GM18951 (cell line): ENCODE measurements at regions not wholly inside any gene's neighbourhood (a gene's known extent, or its start where the extent isn't known, plus 50 kb on each side); places are given as distances from the start of the nearest gene placed in this dataset.

ENCODE experiments used
- POLR2A ChIP-seq: IDR thresholded peaks from 4 replicates; pipeline ENCODE4 v1.6.1; 2011; ENCODE audit warnings: mild to moderate bottlenecking; ENCODE audit not compliant: insufficient read length, insufficient read depth; ENCODE audit errors: extremely low read depth
- in situ Hi-C: fragments of 300-500 bp; cut with MboI; formaldehyde crosslinking; loops from one replicate; pipeline ENCODE4 v1.12.0; 2022; ENCODE audit warnings: low sequenced_read_pairs, mixed read lengths, inconsistent platforms; ENCODE audit not compliant: unreplicated experiment

DNA sequence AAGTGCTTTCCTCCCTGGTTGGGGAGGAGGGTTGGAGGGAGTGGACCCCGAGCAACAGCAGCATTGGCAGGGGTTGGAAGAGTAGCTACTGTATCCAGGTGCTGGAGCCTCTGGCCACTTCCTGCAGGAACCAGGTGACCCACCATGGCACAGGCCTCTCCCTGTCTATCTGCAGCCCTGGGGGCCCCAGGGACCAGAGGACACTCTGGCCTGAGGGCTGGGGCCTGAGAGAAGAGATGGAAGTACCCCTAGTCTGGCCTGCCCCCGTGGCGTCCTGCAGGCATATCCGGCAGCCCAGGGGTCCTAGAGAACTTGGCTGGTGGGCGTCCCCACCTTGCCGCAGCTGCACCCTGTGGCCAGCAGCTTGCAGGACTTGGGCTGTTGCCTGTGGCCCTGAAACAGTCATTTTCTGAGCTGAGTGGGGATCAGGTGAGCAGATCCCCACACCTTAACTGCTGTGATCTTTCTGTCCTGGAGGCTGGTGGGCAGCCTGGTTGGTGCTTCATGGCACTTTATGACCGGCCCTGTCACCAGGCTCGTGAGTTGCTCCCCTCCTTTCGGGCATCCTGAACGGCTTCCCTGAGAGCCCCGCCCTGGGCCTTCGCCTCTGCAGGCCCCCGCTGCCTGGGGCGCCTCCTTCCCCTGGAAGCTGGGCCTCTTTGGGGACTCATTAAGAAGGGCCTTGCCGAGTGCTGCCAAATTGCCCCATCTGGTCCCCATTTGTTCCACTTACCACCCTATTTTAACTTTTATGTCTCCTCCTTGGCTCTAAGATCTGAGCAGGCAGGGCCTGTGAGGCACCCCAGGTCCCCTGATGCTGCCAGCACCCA is 298.6 kb downstream of the SEC14L1 start:
- in situ Hi-C loops = no loop called here
- TF ChIP-seq POLR2A = peak; percentile 38

DNA sequence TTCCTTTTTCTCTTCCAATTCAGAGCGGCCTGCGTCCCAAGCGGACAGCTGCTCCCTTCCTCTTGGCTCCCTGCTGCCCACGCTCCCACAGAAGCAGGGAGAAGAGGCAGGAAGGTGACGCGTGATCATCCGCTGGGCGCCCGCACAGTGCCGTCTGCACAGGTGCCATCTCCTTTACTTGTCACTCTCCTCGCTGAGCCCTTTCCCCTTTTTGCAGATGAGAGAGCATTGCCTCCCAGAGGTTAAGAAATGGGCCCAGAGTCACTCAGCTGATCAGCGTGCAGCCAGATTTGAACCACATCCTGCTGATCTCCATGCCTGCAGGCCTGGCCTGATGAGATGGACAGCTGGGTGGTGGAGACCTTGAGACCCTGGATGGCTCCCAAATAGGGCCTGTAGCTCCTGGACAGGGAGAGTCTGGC is 299.8 kb downstream of the SEC14L1 start:
- in situ Hi-C loops = no loop called here

DNA sequence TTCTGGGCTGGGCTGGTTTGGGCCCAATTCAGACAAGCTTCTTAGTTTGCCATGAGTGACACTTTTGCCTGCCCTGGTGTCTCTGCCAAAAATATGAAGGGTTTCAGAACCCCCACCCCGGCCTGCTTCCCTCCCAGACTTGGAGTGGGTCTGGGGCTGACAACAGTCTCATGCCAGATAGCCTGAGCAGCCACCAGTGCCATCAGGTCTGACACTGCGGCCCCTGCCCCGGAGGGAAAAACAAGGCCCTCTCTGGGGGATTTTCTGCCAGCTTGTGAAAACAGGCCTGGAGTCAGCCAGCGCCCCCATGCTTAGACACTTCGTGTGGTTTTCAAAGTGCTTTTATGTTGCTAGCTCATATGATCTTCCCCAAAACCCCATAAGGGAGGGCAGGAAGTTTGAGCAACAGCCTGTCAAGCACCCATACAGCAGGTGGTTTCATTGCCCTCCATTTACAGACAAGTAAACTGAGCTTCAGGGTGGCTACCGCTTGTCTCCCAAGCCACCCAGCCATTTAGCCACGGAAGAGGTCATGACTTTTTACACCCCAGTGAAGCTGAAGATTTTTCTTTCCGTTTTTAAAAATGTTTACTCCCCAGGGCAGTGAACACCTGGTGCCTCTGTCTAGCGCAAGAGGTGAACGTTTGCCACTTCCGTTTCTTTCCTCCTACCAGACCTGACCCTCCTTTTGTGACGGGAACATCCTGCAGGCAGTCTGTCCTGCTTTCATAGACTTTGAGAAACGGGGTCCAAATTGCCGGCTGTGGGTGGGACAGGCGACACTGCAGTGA is 300.6 kb downstream of the SEC14L1 start:
- in situ Hi-C loops = no loop called here
- no peak for TF ChIP-seq POLR2A

More for the DNA sequence above, 299.8 kb downstream of the SEC14L1 start:
- TF ChIP-seq POLR2A = no peak

DNA sequence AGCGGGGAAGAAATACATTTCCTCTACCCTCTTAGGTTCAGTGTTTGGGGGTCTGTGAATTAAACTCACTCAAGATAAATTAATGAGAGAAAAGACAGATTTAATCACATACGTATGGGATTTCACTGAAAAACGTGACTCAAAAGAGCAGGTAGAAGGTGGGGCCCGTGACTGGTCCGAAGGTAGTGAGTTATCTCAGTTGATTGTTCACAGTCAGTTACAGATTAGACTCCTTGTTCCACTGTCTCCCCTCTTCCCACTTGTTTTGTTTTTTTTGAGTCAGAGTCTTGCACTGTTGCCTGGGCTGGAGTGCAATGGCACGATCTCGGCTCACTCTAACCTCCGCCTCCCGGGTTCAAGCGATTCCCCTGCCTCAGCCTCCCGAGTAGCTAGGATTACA is 301.2 kb downstream of the SEC14L1 start:
- in situ Hi-C loops = no loop called here
- no peak for TF ChIP-seq POLR2A

DNA sequence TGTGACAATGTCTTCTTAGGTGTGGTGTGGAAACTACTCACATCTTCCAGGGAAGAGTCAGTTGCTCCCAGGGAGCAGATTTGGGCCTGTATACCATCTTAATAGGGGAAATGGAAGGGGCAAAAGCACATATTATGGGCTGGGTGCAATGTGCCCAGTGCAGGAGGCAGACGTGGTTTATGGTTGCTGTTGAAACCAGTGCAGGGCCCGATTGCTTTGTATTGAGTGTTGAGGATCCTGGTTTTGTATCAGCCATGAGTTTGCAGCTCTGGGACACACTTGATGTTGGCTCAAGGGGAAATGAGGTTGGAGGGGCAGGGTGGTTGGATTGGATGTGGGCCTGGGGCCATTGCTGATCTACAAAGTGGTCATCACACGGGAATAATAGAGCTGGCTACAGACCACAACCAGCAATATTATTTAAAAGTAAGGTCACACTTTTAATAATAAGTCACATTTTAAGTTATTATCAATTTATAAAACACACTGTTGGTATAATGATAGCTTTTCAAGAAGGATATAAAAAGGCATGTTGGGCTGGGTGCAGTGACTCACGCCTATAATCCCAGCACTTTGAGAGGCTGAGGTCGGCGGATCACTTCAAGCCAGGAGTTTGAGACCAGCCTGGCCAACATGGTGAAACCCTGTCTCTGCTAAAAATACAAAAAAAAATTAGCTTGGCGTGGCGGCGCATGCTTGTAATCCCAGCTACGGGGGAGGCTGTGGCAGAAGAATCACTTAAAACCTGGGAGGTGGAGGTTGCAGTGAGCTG is 302.4 kb downstream of the SEC14L1 start:
- TF ChIP-seq POLR2A = no peak
- in situ Hi-C loops = no loop called here

DNA sequence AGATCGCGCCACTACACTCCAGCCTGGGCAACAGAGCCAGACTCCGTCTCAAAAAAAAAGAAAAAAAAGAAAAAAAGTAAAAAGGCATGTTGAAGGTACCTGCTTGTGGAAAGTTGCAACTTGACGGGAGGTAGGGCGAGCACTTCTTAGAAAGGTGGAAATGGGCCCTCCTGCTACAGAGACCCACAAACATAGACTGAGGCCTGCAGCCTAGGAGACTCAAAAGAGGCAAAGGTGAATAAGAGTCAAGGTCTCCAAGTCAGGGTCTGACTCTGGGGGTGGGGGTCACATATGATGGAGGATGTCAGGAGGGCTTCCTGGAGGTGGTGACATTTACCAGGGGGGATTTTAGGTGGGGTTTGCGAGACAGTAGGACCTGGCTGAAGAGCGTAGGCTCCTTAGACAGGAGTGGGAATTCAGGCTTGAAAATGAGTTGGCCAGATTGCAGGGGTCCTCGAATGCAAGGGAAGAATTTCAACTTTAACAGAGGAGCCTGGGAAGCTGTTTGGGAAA is 303.0 kb downstream of the SEC14L1 start:
- TF ChIP-seq POLR2A = no peak
- in situ Hi-C loops = no loop called here

DNA sequence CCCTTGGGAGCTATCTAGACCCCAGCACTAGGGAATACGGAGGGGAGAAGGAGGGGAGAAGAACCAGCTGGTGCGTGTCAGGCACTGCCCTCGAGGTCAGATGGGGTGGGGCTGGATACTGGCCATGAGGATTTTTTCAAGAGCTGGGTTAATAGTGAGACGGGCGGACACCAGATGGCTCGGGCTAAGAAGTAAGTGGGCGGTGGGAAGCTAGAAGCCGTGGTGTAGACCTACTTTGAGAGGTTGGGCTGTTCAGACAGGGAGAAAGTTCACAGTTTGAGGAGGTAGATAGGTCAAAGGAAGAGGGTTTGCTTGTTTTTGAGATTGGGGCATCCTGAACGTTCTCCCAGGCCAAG is 303.8 kb downstream of the SEC14L1 start:
- TF ChIP-seq POLR2A = peak; percentile 45
- in situ Hi-C loops = no loop called here

DNA sequence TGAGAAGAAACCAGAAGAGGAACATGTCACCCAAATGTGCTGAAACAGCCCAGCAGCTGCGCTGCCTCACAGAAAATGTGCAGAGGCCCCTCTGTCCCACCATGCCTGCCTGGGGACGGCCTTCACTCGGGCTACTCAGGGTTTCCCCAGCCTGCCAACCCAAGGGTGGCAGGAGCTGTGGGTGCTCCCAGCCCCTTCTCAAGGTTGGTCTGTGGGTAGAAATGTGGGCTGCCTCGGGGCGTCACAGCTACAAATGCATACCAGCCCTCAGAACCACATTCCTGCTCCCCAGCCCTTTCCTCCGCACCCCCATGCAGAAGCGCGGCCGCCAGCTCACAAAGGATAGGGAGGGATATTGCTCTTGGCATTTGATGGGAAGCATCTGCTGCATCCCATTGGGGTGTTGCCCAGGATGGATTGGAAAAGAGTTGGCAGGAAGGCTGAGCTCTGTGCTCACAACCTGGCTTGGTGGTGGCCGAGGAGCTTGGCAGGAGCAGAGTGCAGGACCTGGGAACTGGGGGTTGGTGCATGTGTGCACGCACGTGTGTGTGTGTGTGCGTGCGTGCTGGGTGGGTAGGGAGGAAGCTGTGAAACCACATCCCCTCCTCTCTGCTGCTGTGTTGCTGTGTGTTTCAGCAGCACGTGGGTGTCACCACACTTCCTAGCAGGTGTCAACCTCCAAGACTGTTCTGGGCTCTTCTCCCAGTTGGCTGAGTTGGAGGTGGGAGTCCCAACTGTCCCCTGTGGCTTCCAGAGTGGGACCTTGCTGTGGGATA is 304.4 kb downstream of the SEC14L1 start:
- in situ Hi-C loops = no loop called here
- peak; percentile 48 for TF ChIP-seq POLR2A

DNA sequence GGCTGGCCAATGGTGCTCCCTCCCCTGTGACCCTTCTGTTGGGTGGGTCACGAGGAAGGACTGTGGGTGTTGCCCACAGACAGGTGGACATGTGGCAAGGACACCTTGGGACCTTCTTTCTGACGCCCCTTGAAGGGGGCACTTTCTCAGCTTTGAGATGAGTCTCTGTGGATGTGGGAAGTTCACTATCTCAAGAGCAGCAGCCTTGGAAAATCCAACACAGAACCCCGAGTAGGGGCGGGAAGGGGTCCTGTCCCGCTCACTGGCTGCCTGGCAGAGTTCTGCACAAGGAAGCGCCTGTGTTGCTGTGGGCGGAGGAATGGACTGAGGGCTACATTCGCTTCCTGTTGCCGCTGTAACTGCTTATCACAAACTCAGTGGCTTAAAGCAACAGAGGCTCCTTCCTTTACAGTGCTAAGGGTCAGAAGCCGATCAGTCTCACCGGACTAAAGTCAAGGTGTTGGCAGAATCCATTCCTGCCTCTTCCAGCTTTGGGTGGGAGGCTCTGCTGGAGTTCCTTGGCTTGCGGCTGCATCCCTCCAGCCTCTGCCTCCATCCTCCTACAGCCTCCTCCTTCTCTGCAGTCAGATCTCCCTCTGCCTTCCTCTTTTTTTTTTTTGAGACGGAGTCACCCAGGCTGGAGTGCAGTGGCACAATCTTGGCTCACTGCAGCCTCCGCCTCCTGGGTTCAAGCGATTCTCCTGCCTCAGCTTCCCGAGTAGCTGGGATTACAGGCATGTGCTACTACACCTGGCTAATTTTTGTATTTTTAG is 305.2 kb downstream of the SEC14L1 start:
- peak; percentile 44 for TF ChIP-seq POLR2A
- in situ Hi-C loops = no loop called here

DNA sequence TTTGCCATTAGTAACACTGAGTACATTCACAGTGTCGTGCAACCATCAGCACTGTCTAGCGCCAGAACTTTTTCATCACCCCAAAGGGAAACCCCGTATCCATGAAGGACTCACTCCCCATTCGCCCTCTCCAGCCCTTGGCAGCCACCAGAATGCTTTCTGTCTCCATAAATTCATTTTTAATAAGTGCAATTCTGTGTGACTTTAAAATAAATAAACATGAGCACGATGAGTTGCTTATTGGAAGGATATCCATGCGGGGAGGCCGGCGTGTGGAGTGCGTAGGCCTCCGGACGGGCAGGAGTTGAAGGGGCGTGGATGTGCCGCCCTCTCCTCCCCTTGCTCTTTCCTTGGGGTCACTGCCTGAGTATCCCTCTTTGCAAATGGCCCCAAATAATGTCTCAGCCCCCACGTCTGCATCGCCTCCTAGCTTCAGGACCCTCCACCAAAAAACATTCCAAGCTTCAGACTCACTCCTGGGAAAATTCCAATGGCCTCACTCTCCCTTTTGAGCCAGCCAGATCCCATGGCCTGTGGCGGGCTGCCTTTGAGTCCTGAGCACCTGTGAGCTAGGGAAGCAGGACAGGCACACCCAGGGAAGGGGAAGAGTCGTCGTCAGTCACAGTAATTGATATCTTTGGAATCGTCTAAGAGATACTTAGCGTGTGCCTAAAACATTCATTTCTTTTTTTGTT is 306.3 kb downstream of the SEC14L1 start:
- in situ Hi-C loops = no loop called here
- TF ChIP-seq POLR2A = no peak

DNA sequence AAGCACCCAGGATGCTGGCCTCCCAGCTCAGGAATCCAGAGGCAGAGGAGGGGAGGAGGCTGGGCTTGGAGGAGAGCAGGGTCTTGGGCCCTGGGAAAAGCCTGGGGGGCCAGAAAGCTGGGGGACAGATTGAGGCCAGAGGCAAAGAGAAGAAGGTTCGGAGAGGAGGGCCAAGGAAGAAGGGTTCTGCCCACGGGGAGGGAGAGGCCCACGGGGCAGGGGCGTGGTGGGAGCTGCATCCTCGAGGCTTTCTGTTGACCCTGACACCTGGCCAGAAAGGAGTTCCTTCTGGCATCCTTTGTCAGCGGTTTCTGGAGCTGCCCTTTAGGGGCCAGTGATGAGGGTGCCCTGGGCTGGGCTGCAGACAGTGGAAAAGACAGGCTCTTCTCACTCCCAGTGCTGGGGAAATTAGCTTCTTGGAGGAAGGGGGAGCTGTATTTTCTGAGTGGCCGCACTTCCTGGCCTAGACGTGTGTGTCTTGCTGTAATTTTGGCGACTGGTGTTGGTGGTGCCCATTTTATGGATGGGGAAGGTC is 308.7 kb downstream of the SEC14L1 start:
- in situ Hi-C loops = no loop called here
- TF ChIP-seq POLR2A = no peak
